H9 (cell line): ENCODE measurements at regions not wholly inside any gene's neighbourhood (a gene's known extent, or its start where the extent isn't known, plus 50 kb on each side); places are given as distances from the start of the nearest gene placed in this dataset.

ENCODE experiments used
- DNase-seq: peaks from one replicate; pipeline ENCODE4 v3.0.0-alpha.2; 2017
- H2AFZ ChIP-seq: one replicate; pipeline ENCODE4 v1.6.1; 2013; ENCODE audit warnings: mild to moderate bottlenecking, low read length, control low read depth, moderate library complexity
- H2AK5ac ChIP-seq: 2 replicates; pipeline ENCODE4 v1.6.1; 2013; ENCODE audit warnings: low read length, control low read depth, mixed read lengths; ENCODE audit not compliant: insufficient read length
- H2BK120ac ChIP-seq: one replicate; pipeline ENCODE4 v1.6.1; 2013; ENCODE audit warnings: low read depth, mild to moderate bottlenecking, low read length, control low read depth, inconsistent platforms; ENCODE audit not compliant: poor library complexity, severe bottlenecking
- H2BK12ac ChIP-seq: 2 replicates; pipeline ENCODE4 v1.6.1; 2013; ENCODE audit warnings: low read length, control low read depth, mixed read lengths, low read depth; ENCODE audit not compliant: insufficient read length
- H2BK15ac ChIP-seq: 2 replicates; pipeline ENCODE4 v1.6.1; 2013; ENCODE audit warnings: low read depth, low read length, control low read depth
- H2BK20ac ChIP-seq: one replicate; pipeline ENCODE4 v1.6.1; 2013; ENCODE audit warnings: low read depth, mild to moderate bottlenecking, low read length, control low read depth, inconsistent platforms; ENCODE audit not compliant: poor library complexity, severe bottlenecking
- H2BK5ac ChIP-seq: 2 replicates; pipeline ENCODE4 v1.6.1; 2013; ENCODE audit warnings: low read length, control low read depth, mixed read lengths; ENCODE audit not compliant: insufficient read length
- H3K14ac ChIP-seq: 2 replicates; pipeline ENCODE4 v1.6.1; 2013; ENCODE audit warnings: low read length, control low read depth; ENCODE audit not compliant: insufficient read depth
- H3K18ac ChIP-seq: 2 replicates; pipeline ENCODE4 v1.6.1; 2013; ENCODE audit warnings: low read depth, mild to moderate bottlenecking, mixed read lengths, low read length, control low read depth; ENCODE audit not compliant: insufficient read length
- H3K23ac ChIP-seq: 2 replicates; pipeline ENCODE4 v1.6.1; 2013; ENCODE audit warnings: low read length, control low read depth, mixed read lengths, low read depth; ENCODE audit not compliant: insufficient read length
- H3K23me2 ChIP-seq: 2 replicates; pipeline ENCODE4 v1.6.1; 2013; ENCODE audit warnings: low read depth, mild to moderate bottlenecking, mixed read lengths, low read length, control low read depth; ENCODE audit not compliant: insufficient read length, poor library complexity, severe bottlenecking
- H3K27ac ChIP-seq: 2 replicates; pipeline ENCODE4 v1.5.1; 2013; ENCODE audit warnings: low read length, control low read depth, mixed read lengths, low read depth; ENCODE audit not compliant: insufficient read length
- H3K27me3 ChIP-seq: 2 replicates; pipeline ENCODE4 v1.6.1; 2013; ENCODE audit warnings: low read length, control low read depth, inconsistent platforms; ENCODE audit not compliant: insufficient read depth
- H3K4ac ChIP-seq: 2 replicates; pipeline ENCODE4 v1.6.1; 2013; ENCODE audit warnings: low read depth, mild to moderate bottlenecking, control low read depth, inconsistent platforms, low read length, moderate library complexity
- H3K4me1 ChIP-seq: 2 replicates; pipeline ENCODE4 v1.6.1; 2013; ENCODE audit warnings: low read length, control low read depth, inconsistent platforms; ENCODE audit not compliant: insufficient read depth
- H3K4me2 ChIP-seq: 2 replicates; pipeline ENCODE4 v1.6.1; 2013; ENCODE audit warnings: low read length, control low read depth, mixed read lengths; ENCODE audit not compliant: insufficient read length, insufficient read depth
- H3K56ac ChIP-seq: 2 replicates; pipeline ENCODE4 v1.6.1; 2013; ENCODE audit warnings: low read depth, mild to moderate bottlenecking, mixed read lengths, low read length, control low read depth; ENCODE audit not compliant: insufficient read length
- H3K79me1 ChIP-seq: 2 replicates; pipeline ENCODE4 v1.6.1; 2013; ENCODE audit warnings: low read depth, mild to moderate bottlenecking, moderate library complexity, low read length, control low read depth, inconsistent platforms; ENCODE audit not compliant: insufficient read depth, poor library complexity, severe bottlenecking
- H3K79me2 ChIP-seq: 2 replicates; pipeline ENCODE4 v1.6.1; 2013; ENCODE audit warnings: low read length, control low read depth, inconsistent platforms; ENCODE audit not compliant: insufficient read depth
- H3K9ac ChIP-seq: 2 replicates; pipeline ENCODE4 v1.6.1; 2013; ENCODE audit warnings: low read length, control low read depth, mixed read lengths; ENCODE audit not compliant: insufficient read length; ENCODE audit errors: extremely low read depth
- H3K9me3 ChIP-seq: one replicate; pipeline ENCODE4 v1.6.1; 2013; ENCODE audit warnings: low read depth, low read length, inconsistent platforms; ENCODE audit not compliant: control insufficient read depth
- H3T11ph ChIP-seq: one replicate; pipeline ENCODE4 v1.6.1; 2013; ENCODE audit warnings: mild to moderate bottlenecking, low read length, control low read depth, inconsistent platforms
- H4K20me1 ChIP-seq: one replicate; pipeline ENCODE4 v1.6.1; 2013; ENCODE audit not compliant: control insufficient read depth, insufficient read length, insufficient read depth
- H4K5ac ChIP-seq: 2 replicates; pipeline ENCODE4 v1.6.1; 2013; ENCODE audit warnings: low read depth, mild to moderate bottlenecking, mixed read lengths, low read length, control low read depth; ENCODE audit not compliant: insufficient read length
- H4K8ac ChIP-seq: replicated peaks from 2 replicates; pipeline ENCODE4 v1.6.1; 2013; ENCODE audit warnings: low read length, control low read depth, mixed read lengths, low read depth; ENCODE audit not compliant: insufficient read length
- H4K91ac ChIP-seq: 2 replicates; pipeline ENCODE4 v1.6.1; 2013; ENCODE audit warnings: low read depth, mild to moderate bottlenecking, moderate library complexity, mixed read lengths, low read length, control low read depth; ENCODE audit not compliant: insufficient read length
- H3K27ac Mint-ChIP-seq, 3 experiments: 2 replicates in 2 of 3; 3 replicates in 1 of 3; pipeline ENCODE4 v1.8.0; 2020 to 2021; ENCODE audit warnings: mixed read lengths in 3 of 3, mild to moderate bottlenecking in 1 of 3, moderate library complexity in 1 of 3
- H3K27me3 Mint-ChIP-seq: 2 replicates; pipeline ENCODE4 v1.8.0; 2021; ENCODE audit warnings: low read depth, mild to moderate bottlenecking, moderate library complexity, mixed read lengths
- H3K36me3 Mint-ChIP-seq, 3 experiments: 2 replicates in 2 of 3; 3 replicates in 1 of 3; pipeline ENCODE4 v1.8.0; 2020 to 2021; ENCODE audit warnings: low read depth in 3 of 3, mixed read lengths in 3 of 3; ENCODE audit not compliant: insufficient read depth in 1 of 3
- H3K4me1 Mint-ChIP-seq, 2 experiments: 2 replicates each; pipeline ENCODE4 v1.8.0; 2020; ENCODE audit warnings: mixed read lengths in 2 of 2
- H3K4me3 Mint-ChIP-seq, 2 experiments: 2 replicates in 1 of 2; 3 replicates in 1 of 2; pipeline ENCODE4 v1.8.0; 2020 to 2021; ENCODE audit warnings: mild to moderate bottlenecking in 2 of 2, mixed read lengths in 2 of 2, moderate library complexity in 1 of 2
- H3K9me3 Mint-ChIP-seq, 2 experiments: 2 replicates in 1 of 2; 3 replicates in 1 of 2; pipeline ENCODE4 v1.8.0; 2020; ENCODE audit warnings: mild to moderate bottlenecking in 2 of 2, mixed read lengths in 2 of 2, moderate library complexity in 1 of 2
- CTCF ChIP-seq: fragments of 200-600 bp; sonication (generic); conservative IDR thresholded peaks from 3 replicates; pipeline ENCODE4 v1.8.0; 2021; ENCODE audit warnings: antibody characterized with exemption, mild to moderate bottlenecking
- WGBS: extraction: QIAGEN DNeasy Blood & Tissue Kit; methylation state at CpG from one replicate; pipeline ENCODE4 v1.1.7; 2013; ENCODE audit warnings: missing lambda C conversion rate, low lambda C conversion rate, mixed read lengths; ENCODE audit not compliant: insufficient read length; ENCODE audit errors: extremely low coverage; 5-methylcytosine and 5-hydroxymethylcytosine counted together

DNA sequence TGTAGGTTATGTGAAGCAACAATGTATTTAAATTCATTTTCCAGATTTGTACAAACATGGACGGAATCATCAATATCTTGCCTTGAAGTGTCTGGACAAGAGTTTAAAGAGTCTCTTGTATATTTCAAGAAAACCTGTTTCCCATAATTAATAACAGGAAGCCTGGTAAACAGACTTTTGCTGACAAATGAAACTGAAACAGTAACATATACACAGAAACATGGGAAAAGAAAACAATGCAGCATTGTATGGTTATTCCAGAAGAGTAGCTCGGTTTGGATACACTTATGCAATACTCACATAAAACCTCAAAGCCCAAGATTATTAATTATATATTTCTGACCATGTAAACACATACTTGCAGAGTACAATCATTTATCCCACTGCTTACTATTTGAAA is 265.5 kb downstream of the PTPRC start:
- H3K4me2 ChIP-seq = no peak overlapping the region
- no peak overlapping the region for H3K18ac ChIP-seq
- no peak overlapping the region for H4K5ac ChIP-seq
- H3K79me1 ChIP-seq = no peaks in the 10 kb centered on the region
- H3K9me3 ChIP-seq = no peaks in the 10 kb centered on the region
- H3K36me3 Mint-ChIP-seq = no peaks in the 10 kb centered on the region
- H2BK15ac ChIP-seq = no peak overlapping the region
- no peak overlapping the region for H4K91ac ChIP-seq
- H2BK12ac ChIP-seq = no peak overlapping the region
- no peak overlapping the region for H3K27ac Mint-ChIP-seq
- no peak for DNase-seq
- no peak overlapping the region for H2BK20ac ChIP-seq
- no peak overlapping the region for H2AFZ ChIP-seq
- H3K23me2 ChIP-seq = no peaks in the 10 kb centered on the region
- TF ChIP-seq CTCF = no peak
- H2AK5ac ChIP-seq = no peak overlapping the region
- no peak overlapping the region for H4K8ac ChIP-seq
- H3K4me1 Mint-ChIP-seq = peaks cover 13% of the 10 kb centered on the region in 2 experiments
- H3K23ac ChIP-seq = no peak overlapping the region
- no peaks in the 10 kb centered on the region for H3K9me3 Mint-ChIP-seq
- H4K20me1 ChIP-seq = no peaks in the 10 kb centered on the region
- H3K79me2 ChIP-seq = no peaks in the 10 kb centered on the region
- no CpG with 5 or more reads among the region's 2 CpGs for WGBS
- no peak overlapping the region for H3K56ac ChIP-seq
- H3K4ac ChIP-seq = no peak overlapping the region
- no peak overlapping the region for H3K27ac ChIP-seq
- no peak overlapping the region for H3K4me3 Mint-ChIP-seq
- no peak overlapping the region for H2BK120ac ChIP-seq
- H3K9ac ChIP-seq = no peak overlapping the region
- H3T11ph ChIP-seq = no peak overlapping the region
- no peaks in the 10 kb centered on the region; the same call in 1 of the 2 replicates for H3K4me1 ChIP-seq
- no peak overlapping the region for H3K14ac ChIP-seq
- H3K27me3 Mint-ChIP-seq = no peaks in the 10 kb centered on the region
- H3K27me3 ChIP-seq = no peaks in the 10 kb centered on the region
- no peak overlapping the region for H2BK5ac ChIP-seq
